ENCODE measurements at regions not wholly inside any gene's neighbourhood (a gene's known extent, or its start where the extent isn't known, plus 50 kb on each side); places are given as distances from the start of the nearest gene placed in this dataset.

DNA sequence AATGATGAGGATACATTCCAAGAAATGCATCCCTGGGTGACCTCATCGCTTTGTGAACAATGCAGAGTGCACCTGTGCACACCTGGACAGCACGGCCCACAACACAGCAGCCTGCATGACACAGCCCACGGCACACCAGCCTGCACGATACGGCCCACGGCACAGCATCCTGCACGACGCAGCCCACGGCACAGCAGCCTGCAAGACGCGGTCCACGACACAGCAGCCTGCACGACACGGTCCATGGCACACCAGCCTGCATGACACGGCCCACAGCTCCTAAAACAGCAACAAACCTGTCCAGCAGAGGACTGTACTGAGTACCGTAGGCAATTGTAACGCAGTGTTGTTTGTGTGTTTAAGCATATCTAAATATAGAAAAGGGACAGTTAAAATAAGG lies 134.7 kb upstream of the PPP2R2D start:
- TF ChIP-seq GATA3 (IDR thresholded peaks at IDR 0.05; ENCODE audit: low read depth, low read length) (no peak), GATA2 (IDR thresholded peaks at IDR 0.05; ENCODE audit: low read depth, low read length) (no peak)

Measured in SH-SY5Y (cell line).